T-helper 1 cell treated with Interleukin-12 subunit alpha and Interleukin-12 subunit beta and Interleukin-4 antibody, amounts not matched to agents 30 μg/mL and 1 μg/mL, for 36 hours (primary cell): ENCODE measurements at regions not wholly inside any gene's neighbourhood (a gene's known extent, or its start where the extent isn't known, plus 50 kb on each side); places are given as distances from the start of the nearest gene placed in this dataset.

Experiments used
- H3K27ac Mint-ChIP-seq: one replicate; pipeline ENCODE4 v1.8.0; 2021; ENCODE audit warnings: mild to moderate bottlenecking, mixed read lengths
- H3K27me3 Mint-ChIP-seq: one replicate; pipeline ENCODE4 v1.8.0; 2021; ENCODE audit warnings: low read depth, mixed read lengths
- H3K36me3 Mint-ChIP-seq: one replicate; pipeline ENCODE4 v1.8.0; 2021; ENCODE audit warnings: low read depth, mixed read lengths
- H3K4me1 Mint-ChIP-seq: one replicate; pipeline ENCODE4 v1.8.0; 2021; ENCODE audit warnings: low read depth, mixed read lengths
- H3K4me3 Mint-ChIP-seq: one replicate; pipeline ENCODE4 v1.8.0; 2021; ENCODE audit warnings: mild to moderate bottlenecking, moderate library complexity, mixed read lengths
- H3K9me3 Mint-ChIP-seq: one replicate; pipeline ENCODE4 v1.8.0; 2021; ENCODE audit warnings: mixed read lengths

- H3K4me3 Mint-ChIP-seq, result no peak overlapping the region
- H3K27ac Mint-ChIP-seq, result no peak overlapping the region
- no peaks in the 10 kb centered on the region for H3K27me3 Mint-ChIP-seq
- H3K9me3 Mint-ChIP-seq, result peaks cover 4% of the 10 kb centered on the region
- no peaks in the 10 kb centered on the region for H3K36me3 Mint-ChIP-seq
- no peaks in the 10 kb centered on the region for H3K4me1 Mint-ChIP-seq
These were observed 380.8 kb downstream of the DOK5 start for GRCh38 chr20:54856202-54856601.

DNA sequence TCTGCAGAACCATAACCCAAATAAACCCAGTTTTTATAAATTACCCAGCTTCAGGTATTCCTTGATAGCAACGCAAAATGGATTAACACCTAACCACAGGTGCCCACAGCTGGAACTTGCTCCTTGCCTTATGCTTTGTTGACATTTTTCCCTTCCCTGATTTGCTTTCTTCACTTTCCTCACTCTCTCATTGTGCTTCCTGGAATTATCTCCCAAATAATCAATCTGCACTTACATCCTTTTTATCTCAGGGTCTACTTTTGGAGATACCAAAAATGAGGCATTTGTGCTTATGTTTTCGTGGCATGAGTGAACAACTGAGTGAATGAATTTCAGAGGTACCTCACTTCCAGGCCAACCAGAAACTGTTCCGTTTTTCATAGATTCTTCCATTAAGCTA, 374.3 kb downstream of the DOK5 start:
- Mint-ChIP-seq H3K27me3 (no peaks in the 10 kb centered on the region), H3K4me3 (no peak overlapping the region), H3K36me3 (no peaks in the 10 kb centered on the region), H3K9me3 (no peaks in the 10 kb centered on the region), H3K4me1 (no peaks in the 10 kb centered on the region), H3K27ac (no peak overlapping the region)

- Mint-ChIP-seq H3K27me3 (no peaks in the 10 kb centered on the region), H3K4me3 (no peak overlapping the region), H3K36me3 (no peaks in the 10 kb centered on the region), H3K27ac (no peak overlapping the region), H3K9me3 (no peaks in the 10 kb centered on the region), H3K4me1 (no peaks in the 10 kb centered on the region)
These were observed 373.7 kb downstream of the DOK5 start for GRCh38 chr20:54848984-54849538.

- H3K36me3 Mint-ChIP-seq, result no peaks in the 10 kb centered on the region
- H3K27me3 Mint-ChIP-seq, result no peaks in the 10 kb centered on the region
- H3K4me1 Mint-ChIP-seq, result no peaks in the 10 kb centered on the region
- no peaks in the 10 kb centered on the region for H3K9me3 Mint-ChIP-seq
- H3K27ac Mint-ChIP-seq, result no peak overlapping the region
- H3K4me3 Mint-ChIP-seq, result no peak overlapping the region
These were observed 372.9 kb downstream of the DOK5 start for GRCh38 chr20:54848262-54848661.

GRCh38 chr20:54846948-54847347, 371.6 kb downstream of the DOK5 start:
- no peak overlapping the region for H3K27ac Mint-ChIP-seq
- no peaks in the 10 kb centered on the region for H3K9me3 Mint-ChIP-seq

DNA sequence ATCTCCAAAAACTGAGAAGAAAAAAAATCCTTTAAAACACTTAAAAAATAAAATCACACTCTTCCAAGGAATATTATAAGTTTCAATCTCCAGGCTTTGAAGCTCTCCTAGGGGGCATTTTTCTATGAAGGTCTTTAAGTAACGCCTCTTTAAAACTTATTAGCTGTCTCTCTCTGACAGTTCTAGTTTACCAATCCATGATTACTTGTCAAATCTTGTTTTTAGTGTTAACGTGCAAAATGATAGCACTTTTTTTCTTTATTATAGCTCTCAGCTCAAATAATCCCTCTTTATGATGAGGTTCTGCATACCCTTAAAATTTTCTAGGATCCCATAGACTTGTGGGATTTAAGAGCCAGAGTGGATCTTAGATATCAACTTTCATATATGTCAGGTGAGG, 369.0 kb downstream of the DOK5 start:
- H3K4me1 Mint-ChIP-seq, result no peaks in the 10 kb centered on the region
- H3K27ac Mint-ChIP-seq, result no peak overlapping the region
- H3K27me3 Mint-ChIP-seq, result no peaks in the 10 kb centered on the region
- no peaks in the 10 kb centered on the region for H3K9me3 Mint-ChIP-seq
- H3K36me3 Mint-ChIP-seq, result no peaks in the 10 kb centered on the region
- H3K4me3 Mint-ChIP-seq, result no peak overlapping the region

More at GRCh38 chr20:54846948-54847347, 371.6 kb downstream of the DOK5 start:
- H3K27me3 Mint-ChIP-seq, result no peaks in the 10 kb centered on the region
- no peaks in the 10 kb centered on the region for H3K36me3 Mint-ChIP-seq
- H3K4me3 Mint-ChIP-seq, result no peak overlapping the region
- no peaks in the 10 kb centered on the region for H3K4me1 Mint-ChIP-seq

DNA sequence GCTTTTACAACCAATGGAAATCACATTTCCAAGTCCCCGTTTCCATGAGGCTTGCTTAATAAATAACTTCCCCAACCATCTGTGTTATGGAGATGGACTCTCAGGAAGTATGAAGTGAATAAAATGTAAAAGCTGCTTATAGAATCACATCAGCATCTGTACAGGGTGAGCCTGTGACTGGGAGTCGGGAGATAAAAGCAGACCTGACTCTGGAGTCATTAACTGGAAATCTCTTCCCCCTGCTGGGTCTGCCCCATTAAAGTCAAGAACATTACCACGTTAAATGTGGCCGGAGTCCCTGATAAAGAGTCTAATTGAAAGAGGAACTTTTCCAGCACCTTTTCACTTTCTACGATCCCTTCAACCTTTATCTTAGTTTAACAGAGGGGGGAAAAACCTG, 368.5 kb downstream of the DOK5 start:
- no peaks in the 10 kb centered on the region for H3K27me3 Mint-ChIP-seq
- no peaks in the 10 kb centered on the region for H3K4me1 Mint-ChIP-seq
- H3K36me3 Mint-ChIP-seq, result no peaks in the 10 kb centered on the region
- no peak overlapping the region for H3K4me3 Mint-ChIP-seq
- no peak overlapping the region for H3K27ac Mint-ChIP-seq
- no peaks in the 10 kb centered on the region for H3K9me3 Mint-ChIP-seq

DNA sequence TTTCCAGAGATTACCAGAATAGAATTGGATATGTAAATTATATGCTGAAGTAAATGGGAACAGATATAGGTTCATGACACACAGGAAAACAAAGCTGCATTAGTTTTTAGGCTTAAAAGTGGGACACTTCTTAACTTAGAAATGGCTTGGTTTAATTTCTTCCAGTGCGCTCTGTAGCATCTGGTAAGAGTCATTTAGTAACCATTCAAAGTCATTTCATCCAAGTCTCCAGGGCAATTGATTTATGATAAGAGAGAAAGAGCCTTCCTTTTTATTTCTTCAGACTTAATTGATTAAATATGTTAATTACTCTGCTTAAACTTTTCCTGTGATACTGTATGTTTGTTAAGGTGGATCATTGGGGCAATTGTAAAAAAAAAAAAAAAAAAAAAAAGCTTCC, 368.0 kb downstream of the DOK5 start:
- Mint-ChIP-seq H3K36me3 (no peaks in the 10 kb centered on the region), H3K27me3 (no peaks in the 10 kb centered on the region), H3K9me3 (no peaks in the 10 kb centered on the region), H3K4me1 (no peaks in the 10 kb centered on the region), H3K4me3 (no peak overlapping the region), H3K27ac (no peak overlapping the region)

DNA sequence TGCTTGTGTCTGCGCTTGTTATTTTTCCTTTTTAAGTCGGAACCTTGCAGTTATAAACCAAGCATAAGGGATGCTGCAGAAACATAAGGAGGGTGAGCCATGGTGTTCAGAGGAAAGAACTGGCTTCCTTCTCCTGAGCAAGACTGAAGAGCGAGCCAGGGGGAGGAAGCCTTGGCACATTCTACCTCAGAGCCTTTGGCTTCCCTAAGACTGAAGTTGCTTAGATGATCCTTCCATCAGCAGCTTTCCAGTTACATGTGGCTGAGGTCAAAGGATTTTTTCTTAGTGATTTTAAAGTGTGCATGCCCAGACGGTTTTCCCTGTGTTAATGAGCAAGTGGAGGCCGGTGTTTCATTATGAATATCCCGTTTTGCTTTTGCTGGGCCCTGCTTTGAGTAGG, 363.8 kb downstream of the DOK5 start:
- H3K4me3 Mint-ChIP-seq, result no peak overlapping the region
- no peaks in the 10 kb centered on the region for H3K4me1 Mint-ChIP-seq
- no peaks in the 10 kb centered on the region for H3K9me3 Mint-ChIP-seq
- H3K27ac Mint-ChIP-seq, result no peak overlapping the region
- H3K27me3 Mint-ChIP-seq, result no peaks in the 10 kb centered on the region
- H3K36me3 Mint-ChIP-seq, result no peaks in the 10 kb centered on the region

- no peaks in the 10 kb centered on the region for H3K36me3 Mint-ChIP-seq
- no peaks in the 10 kb centered on the region for H3K27me3 Mint-ChIP-seq
- no peaks in the 10 kb centered on the region for H3K9me3 Mint-ChIP-seq
- no peaks in the 10 kb centered on the region for H3K4me1 Mint-ChIP-seq
- H3K4me3 Mint-ChIP-seq, result no peak overlapping the region
- no peak overlapping the region for H3K27ac Mint-ChIP-seq
These were observed 361.8 kb downstream of the DOK5 start for GRCh38 chr20:54837226-54837625.

- no peak overlapping the region for H3K4me3 Mint-ChIP-seq
- no peaks in the 10 kb centered on the region for H3K36me3 Mint-ChIP-seq
- H3K27ac Mint-ChIP-seq, result no peak overlapping the region
- H3K4me1 Mint-ChIP-seq, result no peaks in the 10 kb centered on the region
- no peaks in the 10 kb centered on the region for H3K9me3 Mint-ChIP-seq
- no peaks in the 10 kb centered on the region for H3K27me3 Mint-ChIP-seq
These were observed 347.0 kb downstream of the DOK5 start for GRCh38 chr20:54822386-54822785.

- no peak overlapping the region for H3K4me3 Mint-ChIP-seq
- no peaks in the 10 kb centered on the region for H3K9me3 Mint-ChIP-seq
- H3K36me3 Mint-ChIP-seq, result no peaks in the 10 kb centered on the region
- H3K27me3 Mint-ChIP-seq, result no peaks in the 10 kb centered on the region
- no peaks in the 10 kb centered on the region for H3K4me1 Mint-ChIP-seq
- H3K27ac Mint-ChIP-seq, result no peak overlapping the region
These were observed 345.0 kb downstream of the DOK5 start for GRCh38 chr20:54820392-54820791.

DNA sequence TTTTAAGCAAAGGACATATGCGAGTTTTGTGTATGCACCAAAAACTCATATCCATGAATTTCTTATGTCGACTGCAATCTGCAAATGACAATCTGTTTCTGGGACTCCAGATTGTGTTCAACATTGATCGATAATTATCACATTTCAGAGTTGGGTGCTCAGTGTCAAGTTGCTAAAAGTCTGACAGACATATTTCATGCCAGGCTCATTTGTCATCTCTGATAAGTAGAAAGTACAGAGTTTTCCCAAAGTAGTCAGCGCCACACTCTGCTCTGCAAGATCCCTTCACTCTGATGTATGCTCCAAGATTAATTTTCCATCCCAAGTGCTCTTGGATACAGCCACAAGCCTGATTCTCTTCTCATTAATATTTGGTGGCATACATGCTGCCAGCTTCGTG, 331.1 kb downstream of the DOK5 start:
- Mint-ChIP-seq H3K27me3 (no peaks in the 10 kb centered on the region), H3K27ac (no peak overlapping the region), H3K4me1 (no peaks in the 10 kb centered on the region), H3K9me3 (no peaks in the 10 kb centered on the region), H3K4me3 (no peak overlapping the region), H3K36me3 (no peaks in the 10 kb centered on the region)

DNA sequence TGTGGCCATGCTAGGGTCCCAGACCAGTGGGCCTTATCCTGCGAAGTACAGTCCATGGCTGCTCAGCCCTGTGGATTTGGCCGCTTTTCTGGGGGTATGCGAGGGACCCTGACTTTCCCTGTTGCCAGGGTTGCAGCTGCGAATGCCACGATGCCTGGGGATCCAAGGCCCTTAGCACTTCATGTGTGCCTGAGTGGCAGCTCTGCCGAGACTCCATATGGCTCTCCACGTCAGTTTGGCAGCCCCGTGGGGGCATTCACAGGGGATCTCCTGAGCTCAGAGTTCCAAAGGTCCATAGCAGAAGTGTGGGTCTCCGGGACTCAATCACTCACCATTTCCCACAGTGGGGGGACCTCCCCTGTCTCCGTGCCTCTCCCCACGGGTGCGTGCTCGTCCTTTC, 319.5 kb downstream of the DOK5 start:
- Mint-ChIP-seq H3K4me1 (no peaks in the 10 kb centered on the region), H3K36me3 (no peaks in the 10 kb centered on the region), H3K9me3 (peaks cover 13% of the 10 kb centered on the region), H3K27me3 (no peaks in the 10 kb centered on the region), H3K4me3 (no peak overlapping the region), H3K27ac (no peak overlapping the region)

DNA sequence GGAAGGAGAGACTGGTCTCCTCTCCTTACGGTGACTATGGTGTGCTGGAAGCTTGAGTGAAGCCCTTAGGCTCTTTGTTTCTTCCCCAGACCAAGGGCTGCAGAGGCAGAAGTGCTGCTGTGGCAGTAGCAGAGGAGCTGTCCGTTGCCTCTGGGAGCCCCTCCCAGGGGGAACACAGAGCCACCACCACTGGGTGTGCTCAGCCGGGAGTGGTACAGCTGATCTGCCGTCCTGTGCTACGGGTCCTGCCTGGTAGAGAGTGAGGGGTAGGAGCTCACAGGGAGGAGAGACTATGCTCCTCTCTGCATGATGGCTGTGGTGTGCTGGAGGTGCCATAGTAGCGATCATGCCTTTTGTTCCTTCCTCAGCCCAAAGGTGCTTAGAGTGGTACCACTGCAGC, 318.7 kb downstream of the DOK5 start:
- no peak overlapping the region for H3K4me3 Mint-ChIP-seq
- peaks cover 15% of the 10 kb centered on the region for H3K9me3 Mint-ChIP-seq
- H3K27ac Mint-ChIP-seq, result no peak overlapping the region
- no peaks in the 10 kb centered on the region for H3K4me1 Mint-ChIP-seq
- no peaks in the 10 kb centered on the region for H3K27me3 Mint-ChIP-seq
- no peaks in the 10 kb centered on the region for H3K36me3 Mint-ChIP-seq

DNA sequence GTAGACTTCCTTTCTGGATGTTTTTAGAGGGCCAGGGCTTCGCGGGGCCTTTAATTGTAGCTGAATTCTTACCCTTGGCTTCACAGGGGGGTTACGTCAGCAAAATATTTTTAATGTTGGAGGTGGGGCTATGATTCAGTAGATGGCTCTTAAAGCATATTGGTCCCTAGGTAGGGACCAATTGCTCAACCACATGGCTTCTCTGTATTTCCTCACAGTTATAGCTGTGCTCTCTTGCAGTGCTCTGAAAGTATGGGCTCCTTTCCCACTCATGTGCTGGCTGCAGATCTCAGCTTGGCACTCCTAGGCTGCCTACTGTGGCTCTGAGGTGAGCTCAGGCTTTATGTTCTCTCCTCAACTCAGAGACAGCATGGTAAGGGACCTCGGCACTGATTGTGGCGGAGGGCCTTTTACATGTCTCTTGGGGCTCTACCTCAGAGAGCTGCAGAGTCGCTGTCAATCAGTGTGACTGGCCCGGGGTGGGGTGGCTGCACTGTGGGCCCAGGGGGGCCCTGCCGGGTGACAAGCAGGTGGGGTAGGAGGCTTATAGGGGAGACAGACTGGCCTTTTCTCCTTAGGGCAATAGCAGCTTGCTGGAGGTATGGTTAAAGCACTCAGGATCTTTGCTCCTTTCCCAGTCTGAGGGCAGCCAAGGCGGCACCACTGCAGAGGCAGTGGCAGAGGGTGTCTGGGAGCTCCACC, 318.0 kb downstream of the DOK5 start:
- no peaks in the 10 kb centered on the region for H3K27me3 Mint-ChIP-seq
- H3K36me3 Mint-ChIP-seq, result no peaks in the 10 kb centered on the region
- H3K4me3 Mint-ChIP-seq, result no peak overlapping the region
- H3K4me1 Mint-ChIP-seq, result no peaks in the 10 kb centered on the region
- no peak overlapping the region for H3K27ac Mint-ChIP-seq
- peaks cover 20% of the 10 kb centered on the region for H3K9me3 Mint-ChIP-seq
